ENCODE measurements at regions not wholly inside any gene's neighbourhood (a gene's known extent, or its start where the extent isn't known, plus 50 kb on each side); places are given as distances from the start of the nearest gene placed in this dataset.
A peak's percentile ranks its signal among the peaks of the same experiment; 100 is the strongest.

DNA sequence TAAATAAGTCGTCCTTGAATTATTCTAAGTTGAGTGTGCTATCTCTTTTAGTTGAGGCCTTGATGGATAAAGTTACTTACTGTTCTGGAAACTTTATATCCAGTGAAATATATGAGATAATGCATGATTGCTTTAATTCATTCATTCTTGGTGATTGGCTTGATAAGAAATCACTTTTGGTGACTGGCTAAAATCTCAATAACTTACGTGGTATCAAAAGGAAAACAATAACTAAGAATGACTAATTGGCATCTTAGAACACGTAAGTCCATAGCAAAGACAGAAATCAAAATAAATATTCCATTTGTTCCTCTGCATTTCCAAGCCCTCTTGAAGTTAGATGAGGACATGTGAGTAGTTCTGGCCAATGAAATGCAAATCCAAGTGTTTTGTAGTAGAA is 251.6 kb downstream of the NUP35 start:
- no TSS peak for BruUV-seq (replicated peaks)
- Histone ChIP-seq H3K79me2 (ENCODE audit: control insufficient read depth, insufficient read depth, low read length) (no peaks in the 10 kb centered on the region), H3K36me3 (ENCODE audit: control insufficient read depth in 2 of 2, extremely low read depth in 1 of 2, insufficient read depth in 2 of 2, low read length in 2 of 2) (no peaks in the 10 kb centered on the region), H3K27ac (ENCODE audit: insufficient read depth, low read depth, low read length) (no peak overlapping the region), H4K20me1 (replicated peaks; ENCODE audit: control insufficient read depth, extremely low read depth, insufficient read depth, low read length) (no peaks in the 10 kb centered on the region), H3K9me3 (replicated peaks; ENCODE audit: control insufficient read depth, insufficient read depth, low read length) (no peaks in the 10 kb centered on the region), H2AFZ (ENCODE audit: low read depth, low read length) (no peak overlapping the region), H3K4me3 (replicated peaks in 1 of 3; ENCODE audit: insufficient read depth in 1 of 3, low read depth in 1 of 3, low read length in 3 of 3) (no peak overlapping the region), H3K9me1 (replicated peaks; ENCODE audit: control insufficient read depth, extremely low read depth, insufficient read depth, low read length) (no peaks in the 10 kb centered on the region), H3K27me3 (ENCODE audit: control insufficient read depth in 2 of 2, insufficient read depth in 2 of 2, low read length in 2 of 2) (no peaks in the 10 kb centered on the region), H3K4me1 (ENCODE audit: control insufficient read depth, extremely low read depth, insufficient read depth, low read length) (no peaks in the 10 kb centered on the region), H3K4me2 (ENCODE audit: insufficient read depth, low read length) (no peak overlapping the region), H3K9ac (replicated peaks; ENCODE audit: extremely low read depth, insufficient read depth, low read length) (no peak overlapping the region)
- POLR2A ChIA-PET, result no interaction called here
- dilution Hi-C loops (cut with MboI; ENCODE audit: extremely low pct_ligation_motif_present, low sequenced_read_pairs) (no loop called here), intact Hi-C loops (cut with micrococcal nuclease) (no loop called here)
- no peak for FAIRE-seq
- DNase-seq (ENCODE audit: low read depth, low spot score), result peak; percentile 33
- TF ChIP-seq FOS (IDR thresholded peaks at IDR 0.05; ENCODE audit: borderline replicate concordance, insufficient read depth, low read length) (peak; percentile 41), EZH2 (IDR thresholded peaks at IDR 0.05; ENCODE audit: borderline replicate concordance, low read depth, low read length, severe bottlenecking) (no peak), JUN (IDR thresholded peaks at IDR 0.05; ENCODE audit: borderline replicate concordance, insufficient read depth, insufficient read length, low read depth) (no peak), POLR2AphosphoS5 (IDR thresholded peaks at IDR 0.05; ENCODE audit: insufficient read depth, low read depth, low read length) (no peak), GATA2 (IDR thresholded peaks at IDR 0.05; ENCODE audit: insufficient read depth, insufficient read length, low read depth, low read length) (peak; percentile 78), MAX (IDR thresholded peaks at IDR 0.05; ENCODE audit: insufficient read depth, insufficient read length) (no peak), POLR2A (IDR thresholded peaks at IDR 0.05; ENCODE audit: low read depth, low read length) (no peak), MYC (IDR thresholded peaks at IDR 0.05; ENCODE audit: low read depth, low read length) (no peak), CTCF (IDR thresholded peaks at IDR 0.05; ENCODE audit: extremely low read depth in 1 of 2, insufficient read depth in 1 of 2, low read depth in 1 of 2, low read length in 2 of 2) (no peak)
- CTCF ChIA-PET, result interaction anchor here (1.2 kb wide), 1 partner anchor 126 kb away, joined by 3 read pairs; no protein-coding TSS in a partner anchor

All from endothelial cell of umbilical vein (primary cell).